ENCODE measurements at regions not wholly inside any gene's neighbourhood (a gene's known extent, or its start where the extent isn't known, plus 50 kb on each side); places are given as distances from the start of the nearest gene placed in this dataset.

GRCh38 chr14:101176535-101177205 lies 273.1 kb upstream of the RTL1 start:
- DNase-seq = no peak

GRCh38 chr14:101177301-101177971 lies 273.9 kb upstream of the RTL1 start:
- no peak for DNase-seq

GRCh38 chr14:101178184-101179072 lies 274.9 kb upstream of the RTL1 start:
- no peak for DNase-seq

DNA sequence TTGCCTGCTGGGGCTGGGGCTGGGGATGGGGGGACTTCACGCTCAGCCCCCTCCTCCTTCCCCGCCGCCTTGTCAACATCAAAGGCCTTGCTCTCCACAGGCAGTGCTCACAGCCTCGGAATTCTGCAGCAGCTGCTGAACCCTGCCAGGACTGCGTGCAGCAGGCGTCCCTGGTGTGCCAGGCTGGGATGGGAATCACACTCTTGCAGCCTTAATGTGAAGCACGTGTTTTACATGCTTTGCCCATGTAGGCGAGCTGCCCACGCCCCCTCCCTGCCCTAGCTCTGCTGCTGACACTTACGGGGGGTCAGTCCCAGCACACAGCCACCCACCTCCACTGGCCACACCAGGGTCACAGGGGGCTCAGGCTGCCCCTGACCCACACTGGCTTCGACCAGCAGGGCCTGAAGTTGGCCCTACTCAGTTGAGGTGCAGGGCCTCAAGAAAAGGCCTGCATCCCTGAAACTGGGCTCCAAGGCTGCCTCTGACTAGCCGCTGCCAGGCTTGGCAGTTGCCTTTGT lies 276.2 kb upstream of the RTL1 start:
- no peak for DNase-seq

- DNase-seq = no peak
These were observed 278.2 kb upstream of the RTL1 start for GRCh38 chr14:101181446-101182313.

DNA sequence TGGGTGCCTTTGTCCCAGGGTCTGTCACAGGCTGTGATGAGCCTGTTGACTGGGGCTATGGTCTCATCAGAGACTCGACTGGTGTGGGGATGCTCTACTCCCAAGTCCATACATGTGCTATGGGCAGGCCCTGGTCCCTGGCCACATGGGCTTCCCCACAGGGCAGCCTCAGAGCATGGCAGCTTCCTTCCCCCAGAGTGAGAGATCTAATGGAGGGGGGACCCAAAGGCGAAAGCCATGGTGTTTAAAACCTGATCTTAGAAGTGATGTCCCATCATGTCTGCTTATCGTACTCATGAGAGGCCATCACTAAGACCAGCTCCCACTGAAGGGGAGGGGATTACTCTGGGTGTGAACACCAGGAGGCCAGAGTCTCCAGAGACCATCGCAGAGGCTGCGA lies 279.0 kb upstream of the RTL1 start:
- no peak for DNase-seq

- peak in 1 of 51 donors; percentile 7 for DNase-seq
These were observed 280.0 kb upstream of the RTL1 start for GRCh38 chr14:101183376-101184103.

GRCh38 chr14:101184104-101184455 lies 280.6 kb upstream of the RTL1 start:
- no peak for DNase-seq

GRCh38 chr14:101184572-101184971 lies 281.1 kb upstream of the RTL1 start:
- no peak for DNase-seq

DNA sequence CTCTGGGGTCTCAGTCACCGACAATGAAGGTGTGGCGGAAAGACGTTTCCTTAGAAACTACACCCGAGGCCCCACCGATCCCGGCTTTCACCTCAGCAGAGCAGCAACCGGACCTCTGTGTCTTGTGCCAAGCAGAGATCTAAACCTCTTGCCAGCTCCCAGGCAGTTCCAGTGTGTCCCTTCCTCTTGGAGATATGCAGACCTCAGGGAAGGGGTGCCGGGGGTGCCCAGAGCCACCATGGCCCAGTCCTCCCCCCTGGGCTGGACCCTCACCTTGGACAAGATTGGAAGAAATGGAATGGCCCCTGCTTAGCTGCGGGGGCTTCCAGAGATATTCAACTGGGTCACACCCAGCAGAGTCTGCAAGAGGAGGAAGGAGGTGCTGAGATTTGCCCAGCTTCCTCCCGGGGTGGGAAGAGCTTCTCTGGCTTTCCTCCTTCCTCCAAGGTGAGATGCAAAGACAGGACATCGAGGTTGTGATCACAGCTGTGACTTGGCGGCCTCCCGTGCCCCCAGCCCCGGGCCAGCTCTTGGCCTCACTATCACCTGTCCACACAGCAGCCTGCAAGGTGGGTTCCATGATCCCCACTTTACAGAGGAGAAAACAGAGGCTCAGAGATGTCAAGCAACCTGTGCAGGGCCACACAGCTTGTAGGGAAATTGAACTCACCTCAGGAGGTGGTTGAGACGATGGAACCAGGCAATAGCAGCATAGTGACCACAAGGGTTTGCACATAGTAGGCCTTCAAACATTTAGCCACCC lies 281.7 kb upstream of the RTL1 start:
- no peak for DNase-seq

DNA sequence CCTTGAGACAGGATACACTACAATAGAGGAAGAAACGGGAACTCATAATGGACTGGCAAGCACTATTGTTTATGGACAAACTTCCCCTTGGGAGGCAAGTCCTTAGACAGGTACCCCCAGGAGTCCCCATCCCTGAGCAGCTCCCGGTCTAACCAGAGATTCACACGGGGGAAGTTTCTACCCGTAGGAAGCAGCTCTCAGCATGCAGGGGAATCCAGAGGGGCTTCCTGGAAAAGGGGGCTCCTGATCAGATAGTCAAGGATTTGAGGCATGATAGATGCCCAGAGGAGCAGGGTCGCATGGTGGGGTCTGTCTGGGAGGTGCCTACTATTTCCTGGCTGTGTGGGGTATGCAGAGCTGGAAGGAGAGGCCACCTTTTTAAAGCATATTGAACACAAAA lies 282.4 kb upstream of the RTL1 start:
- DNase-seq = no peak

DNA sequence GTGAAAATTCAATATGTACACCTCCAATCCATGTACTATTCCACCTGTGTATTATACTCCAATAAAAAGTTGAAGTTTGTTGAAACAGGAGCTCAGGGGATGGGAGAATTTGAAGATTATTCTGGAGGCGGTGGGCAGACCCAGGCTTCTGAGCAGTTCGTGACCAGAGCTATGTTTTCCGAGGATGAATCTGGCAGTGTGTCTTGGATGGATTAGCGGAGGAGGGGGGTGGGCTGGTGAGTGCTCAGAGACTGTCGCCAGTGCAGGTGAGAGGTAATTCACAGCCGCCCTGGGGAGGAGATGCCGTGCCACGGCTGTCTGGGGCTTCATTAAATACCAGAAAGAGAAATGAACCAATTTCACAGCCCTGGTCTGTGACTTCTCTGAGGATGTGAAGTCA lies 283.0 kb upstream of the RTL1 start:
- DNase-seq = no peak

DNA sequence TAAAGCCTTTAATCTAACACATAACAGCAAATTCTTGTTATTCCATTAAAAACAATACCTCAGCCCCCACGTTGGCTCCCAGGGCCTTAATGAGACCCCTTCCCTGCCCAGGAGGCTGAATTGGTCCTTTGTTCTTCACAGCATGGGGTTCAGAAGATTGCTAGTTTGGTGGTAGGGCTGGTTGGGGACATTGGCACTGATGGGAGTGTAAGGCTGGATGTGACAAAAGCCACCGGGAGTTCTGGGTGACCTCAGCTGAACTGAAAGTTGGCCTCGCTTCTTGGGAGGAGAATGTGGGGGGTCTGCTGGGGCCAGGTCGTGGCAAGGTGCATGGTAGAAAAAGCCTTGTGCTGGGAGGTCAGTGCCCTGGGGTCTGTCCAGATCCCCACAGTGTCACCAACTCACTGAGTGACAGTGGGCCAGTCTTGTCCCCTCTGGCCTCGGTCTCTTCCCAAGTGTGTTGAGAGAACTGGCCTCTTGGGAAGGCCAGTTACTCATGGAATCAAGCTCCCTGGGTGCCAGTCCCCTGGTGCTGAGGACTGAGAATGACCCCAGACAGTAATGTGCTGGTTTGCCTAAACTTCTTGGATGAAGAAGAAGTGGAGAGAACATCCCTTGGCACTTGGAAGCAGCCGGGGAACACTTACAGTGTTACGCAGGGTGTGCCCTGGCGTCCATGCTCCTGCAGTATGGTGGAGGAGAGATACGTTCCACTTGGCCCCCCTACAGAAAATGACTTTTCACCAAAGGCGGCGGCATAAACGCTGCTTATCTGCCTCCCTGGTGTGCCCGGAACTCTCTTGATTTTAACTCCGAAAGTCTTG lies 283.7 kb upstream of the RTL1 start:
- DNase-seq = no peak

- DNase-seq = no peak
These were observed 284.5 kb upstream of the RTL1 start for GRCh38 chr14:101187816-101188570.

DNA sequence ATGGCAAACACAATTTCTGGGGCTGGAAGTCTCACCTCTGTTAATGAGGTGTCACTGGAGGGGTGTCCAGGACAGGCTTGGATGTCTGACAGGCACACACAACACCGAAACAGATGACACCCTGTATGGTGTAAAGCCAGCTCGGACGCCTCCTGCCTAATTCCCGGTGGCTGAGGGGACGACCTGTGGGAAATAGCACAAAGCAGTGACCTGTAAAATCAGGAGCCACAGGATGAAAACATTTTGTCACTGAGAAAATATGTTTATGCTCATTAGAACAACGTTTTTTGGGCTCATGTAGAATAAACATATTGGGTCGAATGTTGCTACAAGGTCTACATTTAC lies 285.0 kb upstream of the RTL1 start:
- DNase-seq = no peak

DNA sequence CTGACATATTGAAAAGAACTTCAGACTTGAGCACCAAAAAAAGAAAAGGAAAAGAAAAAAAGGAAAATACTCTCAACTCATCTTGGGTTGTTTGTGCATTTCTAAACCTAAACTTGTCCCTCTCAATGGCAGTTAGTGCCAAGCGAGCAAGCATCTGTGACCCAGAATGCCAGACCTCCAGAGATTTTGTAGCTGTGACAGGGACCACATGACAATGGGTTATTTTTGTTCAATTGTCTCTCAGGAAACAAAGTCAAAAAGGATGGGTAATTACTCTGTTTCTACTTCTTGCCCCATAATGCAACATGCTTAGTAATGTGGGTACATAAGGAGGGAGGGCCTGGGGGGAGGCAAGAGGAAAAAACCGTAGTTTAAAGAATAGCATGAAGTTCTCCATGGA lies 285.7 kb upstream of the RTL1 start:
- peak in 1 of 51 donors; percentile 2 for DNase-seq

DNA sequence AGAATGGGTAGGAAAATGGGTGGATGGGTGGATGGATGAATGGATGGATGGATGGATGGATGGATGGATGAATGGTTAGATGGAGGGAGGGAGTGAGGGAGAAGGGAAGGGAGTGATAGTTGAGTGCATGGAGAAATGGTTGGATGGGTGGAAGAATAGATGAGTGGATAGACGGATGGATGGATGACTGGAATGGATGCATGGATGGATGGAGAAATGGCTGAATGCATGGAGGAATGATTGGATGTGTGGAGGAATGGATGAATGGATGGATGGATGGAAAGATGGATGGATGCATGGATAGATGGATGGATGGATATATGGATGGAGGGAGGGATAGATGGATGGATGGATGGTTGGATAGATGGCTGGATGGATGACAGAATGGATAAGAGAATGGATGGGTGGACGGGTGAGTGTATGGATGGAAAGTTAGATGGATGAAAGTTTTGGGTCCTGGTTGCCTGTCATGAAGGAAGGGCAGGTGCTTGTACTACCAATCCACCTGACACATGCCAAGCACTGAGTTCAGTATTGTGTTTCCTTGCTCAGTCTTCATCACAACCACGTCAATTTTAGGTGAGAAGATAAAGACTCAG lies 286.5 kb upstream of the RTL1 start:
- no peak for DNase-seq

All from hypothalamus (tissue), 51 donors.